IMR-90 (cell line): ENCODE measurements at regions not wholly inside any gene's neighbourhood (a gene's known extent, or its start where the extent isn't known, plus 50 kb on each side); places are given as distances from the start of the nearest gene placed in this dataset.

Source experiments
- ATAC-seq: fragments of 200-7000 bp; cut with Tn5 transposase; 2 replicates; pipeline ENCODE4 v1.9.1; 2020; ENCODE audit warnings: low read depth, mild to moderate bottlenecking, moderate library complexity
- BruUV-seq: library from RNA; stranded (reverse); fragments of 400-500 nt; replicated peaks from 2 replicates; lab custom pipeline; 2021; lab: Mats Ljungman, UMichigan
- CTCF ChIA-PET: fragments of 300-600 bp; formaldehyde crosslinking; extraction: SDS; loops from one replicate; lab custom pipeline; 2021; ENCODE audit warnings: antibody characterized with exemption; lab: Yijun Ruan, JAX
- POLR2A ChIA-PET: fragments of 300-600 bp; sonication (Branson Sonifier 250); formaldehyde crosslinking; loops from one replicate; lab custom pipeline; 2022; ENCODE audit warnings: antibody characterized with exemption; ENCODE audit not compliant: unreplicated experiment; lab: Charles Lee
- DNase-seq: peaks from one replicate; pipeline ENCODE4 v3.0.0; 2013
- H2AFZ ChIP-seq: replicated peaks from 2 replicates; pipeline ENCODE3; 2013; ENCODE audit warnings: low read length, mild to moderate bottlenecking; ENCODE audit not compliant: poor library complexity
- H2AK5ac ChIP-seq: 2 replicates; pipeline ENCODE4 v1.6.1; 2013; ENCODE audit warnings: low read depth, low read length, inconsistent platforms
- H2AK9ac ChIP-seq: replicated peaks from 2 replicates; pipeline ENCODE3; 2013; ENCODE audit warnings: mild to moderate bottlenecking, low read depth, low read length, moderate library complexity; ENCODE audit not compliant: poor library complexity
- H2BK120ac ChIP-seq: 2 replicates; pipeline ENCODE4 v1.6.1; 2013; ENCODE audit warnings: low read depth, low read length, inconsistent platforms
- H2BK15ac ChIP-seq: 3 replicates; pipeline ENCODE4 v1.6.1; 2013; ENCODE audit warnings: low read depth, low read length, inconsistent platforms
- H2BK20ac ChIP-seq: 2 replicates; pipeline ENCODE4 v1.6.1; 2013; ENCODE audit warnings: low read depth, mild to moderate bottlenecking, inconsistent platforms, low read length, moderate library complexity
- H2BK5ac ChIP-seq: 2 replicates; pipeline ENCODE4 v1.6.1; 2013; ENCODE audit warnings: mild to moderate bottlenecking, low read depth, low read length, inconsistent platforms; ENCODE audit not compliant: poor library complexity, severe bottlenecking
- H3K14ac ChIP-seq: replicated peaks from 2 replicates; pipeline ENCODE4 v1.6.1; 2013; ENCODE audit warnings: low read depth, low read length, inconsistent platforms
- H3K18ac ChIP-seq: 2 replicates; pipeline ENCODE4 v1.6.1; 2013; ENCODE audit warnings: low read depth, low read length, control low read depth
- H3K23ac ChIP-seq: 2 replicates; pipeline ENCODE4 v1.6.1; 2013; ENCODE audit warnings: low read depth, low read length, inconsistent platforms
- H3K27ac ChIP-seq: 2 replicates; pipeline ENCODE4 v1.5.1; 2013; ENCODE audit warnings: mild to moderate bottlenecking, control low read depth, low read length; ENCODE audit not compliant: insufficient read depth
- H3K27me3 ChIP-seq: 2 replicates; pipeline ENCODE4 v1.6.1; 2013; ENCODE audit warnings: low read length; ENCODE audit not compliant: control insufficient read depth, insufficient read depth
- H3K36me3 ChIP-seq: 2 replicates; pipeline ENCODE4 v1.6.1; 2013; ENCODE audit warnings: low read length, mixed read lengths; ENCODE audit not compliant: control insufficient read depth, insufficient read depth
- H3K4ac ChIP-seq: 2 replicates; pipeline ENCODE4 v1.6.1; 2013; ENCODE audit warnings: low read depth, low read length, inconsistent platforms
- H3K4me1 ChIP-seq: 2 replicates; pipeline ENCODE4 v1.6.1; 2013; ENCODE audit warnings: low read length, mixed read lengths; ENCODE audit not compliant: control insufficient read depth, insufficient read depth
- H3K4me2 ChIP-seq: 2 replicates; pipeline ENCODE4 v1.6.1; 2013; ENCODE audit warnings: low read depth, mild to moderate bottlenecking, control low read depth, low read length, moderate library complexity
- H3K4me3 ChIP-seq: 2 replicates; pipeline ENCODE4 v1.5.1; 2013; ENCODE audit warnings: low read depth, mild to moderate bottlenecking, control low read depth, low read length, moderate library complexity; ENCODE audit not compliant: insufficient read depth
- H3K56ac ChIP-seq: 2 replicates; pipeline ENCODE4 v1.6.1; 2013; ENCODE audit warnings: low read length, inconsistent platforms; ENCODE audit not compliant: insufficient read depth; ENCODE audit errors: extremely low read depth
- H3K79me1 ChIP-seq, 2 experiments: 2 replicates each; pipeline ENCODE4 v1.6.1; 2013; ENCODE audit warnings: low read length in 2 of 2, inconsistent platforms in 1 of 2, low read depth in 1 of 2
- H3K9ac ChIP-seq: 2 replicates; pipeline ENCODE4 v1.6.1; 2013; ENCODE audit warnings: low read depth, low read length, control low read depth
- H3K9me1 ChIP-seq: 2 replicates; pipeline ENCODE4 v1.6.1; 2013; ENCODE audit warnings: low read length, inconsistent platforms; ENCODE audit not compliant: insufficient read depth
- H3K9me3 ChIP-seq: 2 replicates; pipeline ENCODE4 v1.6.1; 2013; ENCODE audit warnings: low read length; ENCODE audit not compliant: control insufficient read depth, insufficient read depth
- H4K20me1 ChIP-seq: 2 replicates; pipeline ENCODE4 v1.6.1; 2013; ENCODE audit warnings: low read length, inconsistent platforms; ENCODE audit not compliant: insufficient read depth
- H4K5ac ChIP-seq: 2 replicates; pipeline ENCODE4 v1.6.1; 2013; ENCODE audit warnings: mild to moderate bottlenecking, low read depth, low read length, control low read depth
- H4K8ac ChIP-seq, 2 experiments: 2 replicates each; pipeline ENCODE4 v1.6.1; 2013; ENCODE audit warnings: low read depth in 2 of 2, low read length in 2 of 2, control low read depth in 1 of 2, inconsistent platforms in 1 of 2
- H4K91ac ChIP-seq: 2 replicates; pipeline ENCODE4 v1.6.1; 2013; ENCODE audit warnings: low read depth, low read length, inconsistent platforms; ENCODE audit not compliant: insufficient read depth
- CEBPB ChIP-seq: IDR thresholded peaks from 2 replicates; pipeline ENCODE4 v1.6.1; 2012; ENCODE audit warnings: low read depth, low read length, improper control_type of control experiment
- CHD1 ChIP-seq: IDR thresholded peaks from 2 replicates; pipeline ENCODE4 v1.6.1; 2012; ENCODE audit warnings: low read depth, low read length, improper control_type of control experiment
- ELK1 ChIP-seq: fragments of 150-350 bp; IDR thresholded peaks from 2 replicates; pipeline ENCODE4 v1.6.1; 2016; ENCODE audit warnings: low read depth, mild to moderate bottlenecking, low read length, moderate library complexity, borderline replicate concordance
- MAFK ChIP-seq: IDR thresholded peaks from 2 replicates; pipeline ENCODE4 v1.6.1; 2012; ENCODE audit warnings: low read depth, low read length, improper control_type of control experiment
- MAZ ChIP-seq: IDR thresholded peaks from 2 replicates; pipeline ENCODE4 v1.6.1; 2012; ENCODE audit warnings: low read depth, mild to moderate bottlenecking, low read length, improper control_type of control experiment, moderate library complexity, borderline replicate concordance
- MXI1 ChIP-seq: IDR thresholded peaks from 2 replicates; pipeline ENCODE4 v1.6.1; 2012; ENCODE audit warnings: low read depth, mild to moderate bottlenecking, low read length, moderate library complexity, borderline replicate concordance
- NFE2L2 ChIP-seq: fragments of 150-350 bp; IDR thresholded peaks from 2 replicates; pipeline ENCODE4 v1.6.1; 2016; ENCODE audit warnings: low read depth, mild to moderate bottlenecking, low read length
- POLR2A ChIP-seq: IDR thresholded peaks from 2 replicates; pipeline ENCODE4 v1.6.1; 2012; ENCODE audit warnings: mild to moderate bottlenecking, low read depth, low read length
- RAD21 ChIP-seq: IDR thresholded peaks from 2 replicates; pipeline ENCODE4 v1.6.1; 2012; ENCODE audit warnings: low read length, improper control_type of control experiment
- RCOR1 ChIP-seq: IDR thresholded peaks from 2 replicates; pipeline ENCODE4 v1.6.1; 2012; ENCODE audit warnings: mild to moderate bottlenecking, low read length, improper control_type of control experiment; ENCODE audit not compliant: insufficient replicate concordance
- RFX5 ChIP-seq: IDR thresholded peaks from 2 replicates; pipeline ENCODE4 v1.8.0; 2012; ENCODE audit warnings: low read depth, mild to moderate bottlenecking, low read length, moderate library complexity
- SMC3 ChIP-seq: fragments of 150-350 bp; IDR thresholded peaks from 2 replicates; pipeline ENCODE4 v1.6.1; 2016; ENCODE audit warnings: low read depth, mild to moderate bottlenecking, antibody characterized with exemption, low read length, moderate library complexity
- USF2 ChIP-seq: fragments of 150-350 bp; IDR thresholded peaks from 2 replicates; pipeline ENCODE4 v1.6.1; 2017; ENCODE audit warnings: mild to moderate bottlenecking, antibody characterized with exemption, low read length, low read depth
- WGBS, 2 experiments: methylation state at CpG; one replicate each; pipeline versions ENCODE4 v1.1.5 to v1.1.7; 2013; ENCODE audit warnings: missing lambda C conversion rate in 2 of 2; ENCODE audit not compliant: insufficient read length in 1 of 2; ENCODE audit errors: extremely low coverage in 2 of 2; 5-methylcytosine and 5-hydroxymethylcytosine counted together
- dilution Hi-C: fragments of 300-500 bp; cut with HindIII; formaldehyde crosslinking; loops from one replicate; pipeline ENCODE4 v1.14.3; 2018; ENCODE audit warnings: low sequenced_read_pairs; ENCODE audit not compliant: unreplicated experiment
- in situ Hi-C: fragments of 300-500 bp; cut with MboI; formaldehyde crosslinking; loops from 3 replicates; pipeline ENCODE4 v1.14.3; 2019; ENCODE audit warnings: low sequenced_read_pairs, inconsistent platforms, mixed read lengths
- intact Hi-C: fragments of 100-400 bp; cut with micrococcal nuclease; formaldehyde crosslinking; loops from 2 replicates; pipeline ENCODE4 v1.10.0; 2022
- TF ChIP-seq, protein P1 (sequence below): conservative IDR thresholded peaks from 2 replicates; pipeline ENCODE4 v1.5.1; 2012; ENCODE audit warnings: mild to moderate bottlenecking, low read depth, low read length, improper control_type of control experiment

GRCh38 chr9:79403495-79403894 is 168.3 kb upstream of the TLE4 start:
- Histone ChIP-seq H2BK20ac (no peak overlapping the region), H2AFZ (no peak overlapping the region), H3K4me2 (no peak overlapping the region), H3K4ac (no peak overlapping the region), H2BK15ac (no peak overlapping the region), H3K36me3 (no peaks in the 10 kb centered on the region), H3K27me3 (no peaks in the 10 kb centered on the region), H2AK5ac (no peak overlapping the region), H3K79me1 (no peaks in the 10 kb centered on the region), H3K9ac (no peak overlapping the region), H4K5ac (no peak overlapping the region), H3K14ac (no peak overlapping the region), H3K4me3 (no peak overlapping the region), H3K27ac (no peak overlapping the region), H4K8ac (no peak overlapping the region), H4K91ac (no peak overlapping the region), H3K18ac (no peak overlapping the region), H2BK120ac (no peak overlapping the region), H3K56ac (no peak overlapping the region), H4K20me1 (no peaks in the 10 kb centered on the region), H2AK9ac (no peak overlapping the region), H3K23ac (no peak overlapping the region), H2BK5ac (no peak overlapping the region), H3K9me1 (no peaks in the 10 kb centered on the region), H3K9me3 (no peaks in the 10 kb centered on the region), H3K4me1 (no peaks in the 10 kb centered on the region)
- ATAC-seq (no peak), DNase-seq (no peak)
- dilution Hi-C loops: no loop called here
- POLR2A ChIA-PET: no interaction called here
- no peak for TF ChIP-seq MAZ
- no peak for TF ChIP-seq NFE2L2
- no peak for TF ChIP-seq RFX5
- no peak for TF ChIP-seq MAFK
- no peak for TF ChIP-seq RCOR1
- TF ChIP-seq SMC3: no peak
- TF ChIP-seq MXI1: no peak
- TF ChIP-seq CHD1: no peak
- no peak for TF ChIP-seq USF2
- TF ChIP-seq RAD21: no peak
- no peak for TF ChIP-seq ELK1
- TF ChIP-seq, protein P1, sequence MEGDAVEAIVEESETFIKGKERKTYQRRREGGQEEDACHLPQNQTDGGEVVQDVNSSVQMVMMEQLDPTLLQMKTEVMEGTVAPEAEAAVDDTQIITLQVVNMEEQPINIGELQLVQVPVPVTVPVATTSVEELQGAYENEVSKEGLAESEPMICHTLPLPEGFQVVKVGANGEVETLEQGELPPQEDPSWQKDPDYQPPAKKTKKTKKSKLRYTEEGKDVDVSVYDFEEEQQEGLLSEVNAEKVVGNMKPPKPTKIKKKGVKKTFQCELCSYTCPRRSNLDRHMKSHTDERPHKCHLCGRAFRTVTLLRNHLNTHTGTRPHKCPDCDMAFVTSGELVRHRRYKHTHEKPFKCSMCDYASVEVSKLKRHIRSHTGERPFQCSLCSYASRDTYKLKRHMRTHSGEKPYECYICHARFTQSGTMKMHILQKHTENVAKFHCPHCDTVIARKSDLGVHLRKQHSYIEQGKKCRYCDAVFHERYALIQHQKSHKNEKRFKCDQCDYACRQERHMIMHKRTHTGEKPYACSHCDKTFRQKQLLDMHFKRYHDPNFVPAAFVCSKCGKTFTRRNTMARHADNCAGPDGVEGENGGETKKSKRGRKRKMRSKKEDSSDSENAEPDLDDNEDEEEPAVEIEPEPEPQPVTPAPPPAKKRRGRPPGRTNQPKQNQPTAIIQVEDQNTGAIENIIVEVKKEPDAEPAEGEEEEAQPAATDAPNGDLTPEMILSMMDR: no peak
- no peak for TF ChIP-seq CEBPB
- no peak for TF ChIP-seq POLR2A
- intact Hi-C loops: no loop called here
- CTCF ChIA-PET: no interaction called here
- no CpG with 5 or more reads among the region's 2 CpGs for WGBS, 2 experiments
- BruUV-seq: no TSS peak
- in situ Hi-C loops: no loop called here
